Gastroesophageal sphincter (tissue), 3 donors: ENCODE measurements at regions not wholly inside any gene's neighbourhood (a gene's known extent, or its start where the extent isn't known, plus 50 kb on each side); places are given as distances from the start of the nearest gene placed in this dataset.

Experiments
- CTCF ChIP-seq, 4 experiments: fragments of 200-600 bp in 2 of 4; fragments of 450-650 bp in 2 of 4; sonication (generic) in 1 of 4; IDR thresholded peaks; one replicate each; pipeline ENCODE4 v1.5.1; 2017 to 2019; ENCODE audit warnings: antibody characterized with exemption in 4 of 4, mild to moderate bottlenecking in 2 of 4, moderate library complexity in 2 of 4
- EP300 ChIP-seq: sonication (generic); formaldehyde crosslinking; IDR thresholded peaks from one replicate; pipeline ENCODE4 v1.6.1; 2017; ENCODE audit warnings: antibody characterized with exemption, mild to moderate bottlenecking
- POLR2A ChIP-seq, 2 donors: fragments of 450-650 bp; IDR thresholded peaks; one replicate each; pipeline ENCODE4 v1.6.1; 2017; ENCODE audit warnings: antibody characterized with exemption in 2 of 2, mild to moderate bottlenecking in 2 of 2, moderate library complexity in 1 of 2
- POLR2AphosphoS5 ChIP-seq: sonication (generic); formaldehyde crosslinking; IDR thresholded peaks from one replicate; pipeline ENCODE4 v1.6.1; 2017; ENCODE audit warnings: antibody characterized with exemption

GRCh38 chr13:87393358-87393757 lies 277.8 kb upstream of the SLITRK5 start:
- no peak for TF ChIP-seq POLR2A (IDR thresholded peaks at IDR 0.05)
- TF ChIP-seq CTCF (IDR thresholded peaks at IDR 0.05): no peak
- no peak for TF ChIP-seq POLR2AphosphoS5
- no peak for TF ChIP-seq EP300
